HG03039 (cell line): ENCODE measurements at regions not wholly inside any gene's neighbourhood (a gene's known extent, or its start where the extent isn't known, plus 50 kb on each side); places are given as distances from the start of the nearest gene placed in this dataset.
"Not testable (repeated sequence)": the region's sequence is repeated elsewhere in the genome, so short reads cannot be mapped to it uniquely, and the experiment has no call there.

Experiments used
- ATAC-seq: cut with Tn5 transposase; IDR thresholded peaks from one replicate; pipeline ENCODE4 v1.9.1; 2021; ENCODE audit warnings: mild to moderate bottlenecking, moderate library complexity; ENCODE audit not compliant: unreplicated experiment

- not testable (repeated sequence) for ATAC-seq
Observed at GRCh38 chr12:43193096-43193495, 358.9 kb downstream of the ADAMTS20 start.

- ATAC-seq: not testable (repeated sequence)
Observed at GRCh38 chr12:43192442-43192841, 359.6 kb downstream of the ADAMTS20 start.

- no peak for ATAC-seq
Observed at GRCh38 chr12:43180242-43180641, 371.8 kb downstream of the ADAMTS20 start.

- no peak for ATAC-seq
Observed at GRCh38 chr12:43179486-43179885, 372.5 kb downstream of the ADAMTS20 start.

- ATAC-seq: no peak
Observed at GRCh38 chr12:43177276-43177675, 374.7 kb downstream of the ADAMTS20 start.

- no peak for ATAC-seq
Observed at GRCh38 chr12:43169115-43169681, 382.8 kb downstream of the ADAMTS20 start.

GRCh38 chr12:43167691-43168090 lies 384.3 kb downstream of the ADAMTS20 start:
- ATAC-seq: no peak

GRCh38 chr12:43165351-43165750 lies 386.7 kb downstream of the ADAMTS20 start:
- ATAC-seq: no peak

GRCh38 chr12:43162138-43162537 lies 389.9 kb downstream of the ADAMTS20 start:
- ATAC-seq: no peak

- ATAC-seq: no peak
Observed at GRCh38 chr12:43159506-43159905, 392.5 kb downstream of the ADAMTS20 start.

- no peak for ATAC-seq
Observed at GRCh38 chr12:43158126-43158525, 393.9 kb downstream of the ADAMTS20 start.

GRCh38 chr12:43155376-43155775 lies 396.6 kb downstream of the ADAMTS20 start:
- no peak for ATAC-seq

- ATAC-seq: no peak
Observed at GRCh38 chr12:43154498-43155045, 397.4 kb downstream of the ADAMTS20 start.

- ATAC-seq: no peak
Observed at GRCh38 chr12:43151441-43151981, 400.5 kb downstream of the ADAMTS20 start.

GRCh38 chr12:43148691-43149090 lies 403.3 kb downstream of the ADAMTS20 start:
- ATAC-seq: no peak

GRCh38 chr12:43147878-43148277 lies 404.1 kb downstream of the ADAMTS20 start:
- no peak for ATAC-seq

GRCh38 chr12:43145481-43145880 lies 406.5 kb downstream of the ADAMTS20 start:
- ATAC-seq: no peak

- no peak for ATAC-seq
Observed at GRCh38 chr12:43143278-43143677, 408.7 kb downstream of the ADAMTS20 start.

- ATAC-seq: no peak
Observed at GRCh38 chr12:43132291-43132690, 419.7 kb downstream of the ADAMTS20 start.

GRCh38 chr12:43131301-43131700 lies 420.7 kb downstream of the ADAMTS20 start:
- no peak for ATAC-seq

GRCh38 chr12:43127886-43128549 lies 424.0 kb downstream of the ADAMTS20 start:
- ATAC-seq: no peak
